HT1080 (cell line): ENCODE measurements at regions not wholly inside any gene's neighbourhood (a gene's known extent, or its start where the extent isn't known, plus 50 kb on each side); places are given as distances from the start of the nearest gene placed in this dataset.

Experiments used
- DNase-seq: peaks from one replicate; pipeline ENCODE4 v3.0.0-alpha.2; 2015; ENCODE audit warnings: low read depth

GRCh38 chr4:176898791-176899190, 106.1 kb upstream of the VEGFC start:
- no peak for DNase-seq

- peak; percentile 93 for DNase-seq
Observed at GRCh38 chr4:176902710-176903323, 110.1 kb upstream of the VEGFC start.

- no peak for DNase-seq
Observed at GRCh38 chr4:176906709-176907108, 114.0 kb upstream of the VEGFC start.

GRCh38 chr4:176910646-176911045, 117.9 kb upstream of the VEGFC start:
- DNase-seq: no peak

- DNase-seq: no peak
Observed at GRCh38 chr4:176919631-176920030, 126.9 kb upstream of the VEGFC start.

GRCh38 chr4:176920694-176921093, 128.0 kb upstream of the VEGFC start:
- peak; percentile 77 for DNase-seq

GRCh38 chr4:176921256-176921655, 128.5 kb upstream of the VEGFC start:
- no peak for DNase-seq

GRCh38 chr4:176924238-176924637, 131.5 kb upstream of the VEGFC start:
- DNase-seq: no peak

- no peak for DNase-seq
Observed at GRCh38 chr4:176925962-176926361, 133.2 kb upstream of the VEGFC start.

GRCh38 chr4:176927117-176927516, 134.4 kb upstream of the VEGFC start:
- DNase-seq: no peak

GRCh38 chr4:176927664-176928063, 134.9 kb upstream of the VEGFC start:
- peak; percentile 28 for DNase-seq

- no peak for DNase-seq
Observed at GRCh38 chr4:176939445-176939844, 146.7 kb upstream of the VEGFC start.

- DNase-seq: no peak
Observed at GRCh38 chr4:176945334-176945733, 152.6 kb upstream of the VEGFC start.

- no peak for DNase-seq
Observed at GRCh38 chr4:176949029-176949428, 156.3 kb upstream of the VEGFC start.

- DNase-seq: no peak
Observed at GRCh38 chr4:176953021-176953420, 160.3 kb upstream of the VEGFC start.

GRCh38 chr4:176957353-176958118, 164.8 kb upstream of the VEGFC start:
- no peak for DNase-seq

GRCh38 chr4:176959980-176960379, 167.3 kb upstream of the VEGFC start:
- DNase-seq: no peak

GRCh38 chr4:176963121-176963520, 170.4 kb upstream of the VEGFC start:
- DNase-seq: no peak

GRCh38 chr4:176964116-176964691, 171.5 kb upstream of the VEGFC start:
- peak; percentile 34 for DNase-seq

- DNase-seq: no peak
Observed at GRCh38 chr4:176967586-176967985, 174.9 kb upstream of the VEGFC start.

GRCh38 chr4:176968094-176968493, 175.4 kb upstream of the VEGFC start:
- DNase-seq: no peak

GRCh38 chr4:176969011-176969410, 176.3 kb upstream of the VEGFC start:
- no peak for DNase-seq

GRCh38 chr4:176970853-176971252, 178.1 kb upstream of the VEGFC start:
- no peak for DNase-seq
